IMR-90 (cell line): ENCODE measurements at regions not wholly inside any gene's neighbourhood (a gene's known extent, or its start where the extent isn't known, plus 50 kb on each side); places are given as distances from the start of the nearest gene placed in this dataset.

Experiments used
- ATAC-seq: fragments of 200-7000 bp; cut with Tn5 transposase; 2 replicates; pipeline ENCODE4 v1.9.1; 2020; ENCODE audit warnings: low read depth, mild to moderate bottlenecking, moderate library complexity
- BruUV-seq: library from RNA; stranded (reverse); fragments of 400-500 nt; replicated peaks from 2 replicates; lab custom pipeline; 2021; lab: Mats Ljungman, UMichigan
- CTCF ChIA-PET: fragments of 300-600 bp; formaldehyde crosslinking; extraction: SDS; loops from one replicate; lab custom pipeline; 2021; ENCODE audit warnings: antibody characterized with exemption; lab: Yijun Ruan, JAX
- POLR2A ChIA-PET: fragments of 300-600 bp; sonication (Branson Sonifier 250); formaldehyde crosslinking; loops from one replicate; lab custom pipeline; 2022; ENCODE audit warnings: antibody characterized with exemption; ENCODE audit not compliant: unreplicated experiment; lab: Charles Lee
- DNase-seq: peaks from one replicate; pipeline ENCODE4 v3.0.0; 2013
- H2AFZ ChIP-seq: replicated peaks from 2 replicates; pipeline ENCODE3; 2013; ENCODE audit warnings: low read length, mild to moderate bottlenecking; ENCODE audit not compliant: poor library complexity
- H2AK5ac ChIP-seq: 2 replicates; pipeline ENCODE4 v1.6.1; 2013; ENCODE audit warnings: low read depth, low read length, inconsistent platforms
- H2AK9ac ChIP-seq: replicated peaks from 2 replicates; pipeline ENCODE3; 2013; ENCODE audit warnings: mild to moderate bottlenecking, low read depth, low read length, moderate library complexity; ENCODE audit not compliant: poor library complexity
- H2BK120ac ChIP-seq: 2 replicates; pipeline ENCODE4 v1.6.1; 2013; ENCODE audit warnings: low read depth, low read length, inconsistent platforms
- H2BK15ac ChIP-seq: 3 replicates; pipeline ENCODE4 v1.6.1; 2013; ENCODE audit warnings: low read depth, low read length, inconsistent platforms
- H2BK20ac ChIP-seq: 2 replicates; pipeline ENCODE4 v1.6.1; 2013; ENCODE audit warnings: low read depth, mild to moderate bottlenecking, inconsistent platforms, low read length, moderate library complexity
- H2BK5ac ChIP-seq: 2 replicates; pipeline ENCODE4 v1.6.1; 2013; ENCODE audit warnings: mild to moderate bottlenecking, low read depth, low read length, inconsistent platforms; ENCODE audit not compliant: poor library complexity, severe bottlenecking
- H3K14ac ChIP-seq: replicated peaks from 2 replicates; pipeline ENCODE4 v1.6.1; 2013; ENCODE audit warnings: low read depth, low read length, inconsistent platforms
- H3K18ac ChIP-seq: 2 replicates; pipeline ENCODE4 v1.6.1; 2013; ENCODE audit warnings: low read depth, low read length, control low read depth
- H3K23ac ChIP-seq: 2 replicates; pipeline ENCODE4 v1.6.1; 2013; ENCODE audit warnings: low read depth, low read length, inconsistent platforms
- H3K27ac ChIP-seq: 2 replicates; pipeline ENCODE4 v1.5.1; 2013; ENCODE audit warnings: mild to moderate bottlenecking, control low read depth, low read length; ENCODE audit not compliant: insufficient read depth
- H3K27me3 ChIP-seq: 2 replicates; pipeline ENCODE4 v1.6.1; 2013; ENCODE audit warnings: low read length; ENCODE audit not compliant: control insufficient read depth, insufficient read depth
- H3K36me3 ChIP-seq: 2 replicates; pipeline ENCODE4 v1.6.1; 2013; ENCODE audit warnings: low read length, mixed read lengths; ENCODE audit not compliant: control insufficient read depth, insufficient read depth
- H3K4ac ChIP-seq: 2 replicates; pipeline ENCODE4 v1.6.1; 2013; ENCODE audit warnings: low read depth, low read length, inconsistent platforms
- H3K4me1 ChIP-seq: 2 replicates; pipeline ENCODE4 v1.6.1; 2013; ENCODE audit warnings: low read length, mixed read lengths; ENCODE audit not compliant: control insufficient read depth, insufficient read depth
- H3K4me2 ChIP-seq: 2 replicates; pipeline ENCODE4 v1.6.1; 2013; ENCODE audit warnings: low read depth, mild to moderate bottlenecking, control low read depth, low read length, moderate library complexity
- H3K4me3 ChIP-seq: 2 replicates; pipeline ENCODE4 v1.5.1; 2013; ENCODE audit warnings: low read depth, mild to moderate bottlenecking, control low read depth, low read length, moderate library complexity; ENCODE audit not compliant: insufficient read depth
- H3K56ac ChIP-seq: 2 replicates; pipeline ENCODE4 v1.6.1; 2013; ENCODE audit warnings: low read length, inconsistent platforms; ENCODE audit not compliant: insufficient read depth; ENCODE audit errors: extremely low read depth
- H3K79me1 ChIP-seq, 2 experiments: 2 replicates each; pipeline ENCODE4 v1.6.1; 2013; ENCODE audit warnings: low read length in 2 of 2, inconsistent platforms in 1 of 2, low read depth in 1 of 2
- H3K9ac ChIP-seq: 2 replicates; pipeline ENCODE4 v1.6.1; 2013; ENCODE audit warnings: low read depth, low read length, control low read depth
- H3K9me1 ChIP-seq: 2 replicates; pipeline ENCODE4 v1.6.1; 2013; ENCODE audit warnings: low read length, inconsistent platforms; ENCODE audit not compliant: insufficient read depth
- H3K9me3 ChIP-seq: 2 replicates; pipeline ENCODE4 v1.6.1; 2013; ENCODE audit warnings: low read length; ENCODE audit not compliant: control insufficient read depth, insufficient read depth
- H4K20me1 ChIP-seq: 2 replicates; pipeline ENCODE4 v1.6.1; 2013; ENCODE audit warnings: low read length, inconsistent platforms; ENCODE audit not compliant: insufficient read depth
- H4K5ac ChIP-seq: 2 replicates; pipeline ENCODE4 v1.6.1; 2013; ENCODE audit warnings: mild to moderate bottlenecking, low read depth, low read length, control low read depth
- H4K8ac ChIP-seq, 2 experiments: 2 replicates each; pipeline ENCODE4 v1.6.1; 2013; ENCODE audit warnings: low read depth in 2 of 2, low read length in 2 of 2, control low read depth in 1 of 2, inconsistent platforms in 1 of 2
- H4K91ac ChIP-seq: 2 replicates; pipeline ENCODE4 v1.6.1; 2013; ENCODE audit warnings: low read depth, low read length, inconsistent platforms; ENCODE audit not compliant: insufficient read depth
- BHLHE40 ChIP-seq: fragments of 150-350 bp; IDR thresholded peaks from 2 replicates; pipeline ENCODE4 v1.6.1; 2016; ENCODE audit warnings: mild to moderate bottlenecking, low read depth, low read length
- CEBPB ChIP-seq: IDR thresholded peaks from 2 replicates; pipeline ENCODE4 v1.6.1; 2012; ENCODE audit warnings: low read depth, low read length, improper control_type of control experiment
- CHD1 ChIP-seq: IDR thresholded peaks from 2 replicates; pipeline ENCODE4 v1.6.1; 2012; ENCODE audit warnings: low read depth, low read length, improper control_type of control experiment
- CTCF ChIP-seq: conservative IDR thresholded peaks from 2 replicates; pipeline ENCODE4 v1.5.1; 2012; ENCODE audit warnings: mild to moderate bottlenecking, low read depth, low read length, improper control_type of control experiment
- ELK1 ChIP-seq: fragments of 150-350 bp; IDR thresholded peaks from 2 replicates; pipeline ENCODE4 v1.6.1; 2016; ENCODE audit warnings: low read depth, mild to moderate bottlenecking, low read length, moderate library complexity, borderline replicate concordance
- FOS ChIP-seq: fragments of 150-350 bp; IDR thresholded peaks from 2 replicates; pipeline ENCODE4 v1.6.1; 2016; ENCODE audit warnings: low read depth, low read length
- MAFK ChIP-seq: IDR thresholded peaks from 2 replicates; pipeline ENCODE4 v1.6.1; 2012; ENCODE audit warnings: low read depth, low read length, improper control_type of control experiment
- MXI1 ChIP-seq: IDR thresholded peaks from 2 replicates; pipeline ENCODE4 v1.6.1; 2012; ENCODE audit warnings: low read depth, mild to moderate bottlenecking, low read length, moderate library complexity, borderline replicate concordance
- NFE2L2 ChIP-seq: fragments of 150-350 bp; IDR thresholded peaks from 2 replicates; pipeline ENCODE4 v1.6.1; 2016; ENCODE audit warnings: low read depth, mild to moderate bottlenecking, low read length
- POLR2A ChIP-seq: IDR thresholded peaks from 2 replicates; pipeline ENCODE4 v1.6.1; 2012; ENCODE audit warnings: mild to moderate bottlenecking, low read depth, low read length
- RAD21 ChIP-seq: IDR thresholded peaks from 2 replicates; pipeline ENCODE4 v1.6.1; 2012; ENCODE audit warnings: low read length, improper control_type of control experiment
- RCOR1 ChIP-seq: IDR thresholded peaks from 2 replicates; pipeline ENCODE4 v1.6.1; 2012; ENCODE audit warnings: mild to moderate bottlenecking, low read length, improper control_type of control experiment; ENCODE audit not compliant: insufficient replicate concordance
- RFX5 ChIP-seq: IDR thresholded peaks from 2 replicates; pipeline ENCODE4 v1.8.0; 2012; ENCODE audit warnings: low read depth, mild to moderate bottlenecking, low read length, moderate library complexity
- SMC3 ChIP-seq: fragments of 150-350 bp; IDR thresholded peaks from 2 replicates; pipeline ENCODE4 v1.6.1; 2016; ENCODE audit warnings: low read depth, mild to moderate bottlenecking, antibody characterized with exemption, low read length, moderate library complexity
- USF2 ChIP-seq: fragments of 150-350 bp; IDR thresholded peaks from 2 replicates; pipeline ENCODE4 v1.6.1; 2017; ENCODE audit warnings: mild to moderate bottlenecking, antibody characterized with exemption, low read length, low read depth
- WGBS, 2 experiments: methylation state at CpG; one replicate each; pipeline versions ENCODE4 v1.1.5 to v1.1.7; 2013; ENCODE audit warnings: missing lambda C conversion rate in 2 of 2; ENCODE audit not compliant: insufficient read length in 1 of 2; ENCODE audit errors: extremely low coverage in 2 of 2; 5-methylcytosine and 5-hydroxymethylcytosine counted together
- dilution Hi-C: fragments of 300-500 bp; cut with HindIII; formaldehyde crosslinking; loops from one replicate; pipeline ENCODE4 v1.14.3; 2018; ENCODE audit warnings: low sequenced_read_pairs; ENCODE audit not compliant: unreplicated experiment
- in situ Hi-C: fragments of 300-500 bp; cut with MboI; formaldehyde crosslinking; loops from 3 replicates; pipeline ENCODE4 v1.14.3; 2019; ENCODE audit warnings: low sequenced_read_pairs, inconsistent platforms, mixed read lengths
- intact Hi-C: fragments of 100-400 bp; cut with micrococcal nuclease; formaldehyde crosslinking; loops from 2 replicates; pipeline ENCODE4 v1.10.0; 2022

- DNase-seq (no peak), ATAC-seq (no peak)
- ChIA-PET POLR2A (no interaction called here), CTCF (no interaction called here)
- Histone ChIP-seq H3K4me2 (no peak overlapping the region), H3K36me3 (no peaks in the 10 kb centered on the region), H3K79me1 (no peaks in the 10 kb centered on the region), H4K8ac (peak overlapping the region; percentile 66 to 86; a peak in 2 of 4 replicates), H2BK5ac (no peak overlapping the region), H3K14ac (no peak overlapping the region), H4K91ac (peak overlapping the region; percentile 54; the same call in 1 of the 2 replicates), H2BK120ac (peak overlapping the region; percentile 59; the same call in 1 of the 2 replicates), H2BK20ac (peak overlapping the region; percentile 67; the same call in 1 of the 2 replicates), H3K23ac (no peak overlapping the region), H3K27me3 (no peaks in the 10 kb centered on the region), H2AK9ac (no peak overlapping the region), H3K9me1 (peaks cover 20% of the 10 kb centered on the region), H4K5ac (no peak overlapping the region), H3K4me3 (no peak overlapping the region), H3K56ac (no peak overlapping the region), H3K27ac (no peak overlapping the region), H2BK15ac (peak overlapping the region; percentile 75; the same call in 1 of the 3 replicates), H2AK5ac (peak overlapping the region; percentile 93), H3K9me3 (no peaks in the 10 kb centered on the region), H3K18ac (no peak overlapping the region), H3K4me1 (peaks cover 19% of the 10 kb centered on the region), H3K4ac (peak overlapping the region; percentile 79), H4K20me1 (no peaks in the 10 kb centered on the region), H2AFZ (peak overlapping the region; percentile 19), H3K9ac (no peak overlapping the region)
- dilution Hi-C loops (no loop called here), intact Hi-C loops (no loop called here), in situ Hi-C loops (no loop called here)
- TF ChIP-seq SMC3, result no peak
- TF ChIP-seq USF2, result no peak
- no peak for TF ChIP-seq FOS
- TF ChIP-seq NFE2L2, result no peak
- TF ChIP-seq ELK1, result no peak
- TF ChIP-seq RAD21, result no peak
- no peak for TF ChIP-seq MXI1
- no peak for TF ChIP-seq CEBPB
- no peak for TF ChIP-seq RCOR1
- no peak for TF ChIP-seq RFX5
- TF ChIP-seq MAFK, result no peak
- no peak for TF ChIP-seq CTCF
- TF ChIP-seq BHLHE40, result no peak
- no peak for TF ChIP-seq CHD1
- no peak for TF ChIP-seq POLR2A
- WGBS, 2 experiments, result 74% methylated on average over 7 of the region's 28 CpGs; no CpG with 5 or more reads in 1 of the 2 experiments
- BruUV-seq, result no TSS peak
These were observed 222.1 kb downstream of the SOX9 start for GRCh38 chr17:72342627-72343527.
